SW 1271 (cell line): ENCODE measurements at regions not wholly inside any gene's neighbourhood (a gene's known extent, or its start where the extent isn't known, plus 50 kb on each side); places are given as distances from the start of the nearest gene placed in this dataset.
"Not testable (repeated sequence)": the region's sequence is repeated elsewhere in the genome, so short reads cannot be mapped to it uniquely, and the experiment has no call there.

Source experiments
- DNase-seq, 2 experiments: peaks; one replicate each; lab custom pipeline; 2025; lab: John Stamatoyannopoulos, UW

DNA sequence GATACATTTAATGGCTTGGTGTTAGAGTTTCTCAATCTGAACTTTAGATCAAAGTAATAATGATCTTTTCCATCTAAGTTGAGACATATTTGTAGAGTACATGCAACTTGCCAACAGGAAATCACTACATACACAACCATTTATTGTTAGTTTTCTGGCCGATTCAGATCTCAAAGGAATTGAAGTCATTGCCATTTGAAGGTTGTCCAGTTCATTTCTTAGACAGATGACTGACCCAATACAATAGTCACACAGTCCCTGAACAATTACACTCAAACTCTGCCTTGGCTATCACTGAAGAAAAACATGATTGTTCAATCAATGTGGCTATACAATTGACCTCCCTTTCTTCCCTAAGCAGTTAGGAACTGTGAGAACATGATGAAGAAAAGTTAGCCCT is 753.2 kb upstream of the RIOK2 start:
- no peak for DNase-seq

GRCh38 chr5:97937846-97938245 is 754.8 kb upstream of the RIOK2 start:
- no peak for DNase-seq

DNA sequence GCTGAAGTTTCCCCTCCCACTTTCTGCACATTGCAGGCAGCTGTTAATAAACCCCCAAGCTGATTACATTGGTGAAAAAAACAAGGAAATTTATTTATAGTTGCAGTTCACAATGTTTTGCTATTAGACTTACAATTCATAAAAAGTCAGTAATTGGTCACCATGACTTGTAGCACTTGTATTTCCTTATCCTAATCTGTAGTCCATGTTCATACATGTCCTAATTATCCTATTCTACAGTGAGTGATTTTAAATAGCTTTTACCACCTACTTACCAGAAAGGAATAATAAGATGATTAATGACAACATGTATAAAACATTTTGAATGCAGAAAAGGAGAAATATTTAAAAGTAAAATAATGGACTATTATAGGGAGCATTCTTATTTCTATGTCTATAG is 760.0 kb upstream of the RIOK2 start:
- DNase-seq = no peak

GRCh38 chr5:97951139-97951538 is 768.1 kb upstream of the RIOK2 start:
- no peak for DNase-seq

- DNase-seq = no peak
Observed at GRCh38 chr5:97955450-97955849, 772.4 kb upstream of the RIOK2 start.

GRCh38 chr5:97967292-97967691 is 784.2 kb upstream of the RIOK2 start:
- DNase-seq = no peak

DNA sequence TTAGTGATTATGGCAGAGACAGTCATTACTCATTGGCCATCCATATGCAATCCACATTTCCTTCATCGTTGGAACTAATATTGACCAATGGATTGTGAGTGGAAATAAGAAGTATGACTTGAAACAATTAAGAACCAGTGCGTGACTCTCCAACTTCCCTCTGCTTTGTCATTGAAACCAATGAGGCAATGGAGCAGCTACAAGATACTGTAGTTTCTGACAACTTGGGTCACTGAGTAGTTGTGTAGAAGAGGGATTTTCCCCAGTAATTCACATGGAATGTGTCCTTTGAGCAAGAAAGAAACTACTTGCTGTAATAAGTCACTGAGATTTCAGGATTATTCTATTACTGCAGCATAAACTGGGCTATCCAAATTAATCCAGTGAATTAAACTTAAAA is 785.3 kb upstream of the RIOK2 start:
- no peak for DNase-seq

DNA sequence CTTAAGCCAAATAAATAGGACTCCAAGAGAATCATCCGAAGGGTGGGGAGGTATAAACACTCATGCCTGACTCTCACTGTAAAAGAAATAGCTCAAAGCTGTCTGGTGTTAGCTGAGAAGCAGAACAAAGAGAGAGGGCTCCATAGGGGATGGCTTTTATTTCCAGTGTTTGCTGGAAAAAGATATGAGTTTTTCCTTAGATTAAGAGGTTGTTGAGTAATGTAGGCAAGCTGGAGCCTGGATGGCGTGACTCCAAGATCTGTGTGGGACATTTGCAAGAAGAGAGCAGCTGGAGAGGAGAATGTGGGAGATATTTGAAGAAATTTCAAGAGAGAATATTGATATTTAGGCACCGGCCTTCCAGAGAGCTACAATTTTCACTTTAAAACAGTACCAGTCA is 793.7 kb upstream of the RGMB start:
- no peak for DNase-seq

DNA sequence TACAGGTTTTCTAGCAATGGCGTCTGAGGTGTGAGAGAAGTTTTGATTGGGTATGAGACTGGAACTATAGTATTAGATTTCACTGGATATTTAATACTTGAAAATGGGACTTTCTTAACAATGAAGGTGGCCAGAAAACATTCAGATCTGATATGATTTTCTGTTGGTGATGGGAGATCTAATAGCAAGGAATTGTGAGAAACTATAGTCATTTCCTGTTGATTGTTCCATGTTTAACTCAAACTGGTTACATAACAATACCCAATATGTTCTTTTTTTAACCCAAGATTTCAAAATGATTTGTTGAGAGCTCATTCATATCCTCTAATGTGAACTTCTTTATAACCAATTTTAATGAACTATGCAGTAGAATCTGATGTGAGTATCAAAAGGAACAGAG is 793.2 kb upstream of the RGMB start:
- DNase-seq = no peak

GRCh38 chr5:97986069-97986468 is 787.4 kb upstream of the RGMB start:
- DNase-seq = peak in 1 of 2 experiments; percentile 22

GRCh38 chr5:97991236-97991635 is 782.2 kb upstream of the RGMB start:
- no peak for DNase-seq

- DNase-seq = no peak
Observed at GRCh38 chr5:97998941-97999340, 774.5 kb upstream of the RGMB start.

DNA sequence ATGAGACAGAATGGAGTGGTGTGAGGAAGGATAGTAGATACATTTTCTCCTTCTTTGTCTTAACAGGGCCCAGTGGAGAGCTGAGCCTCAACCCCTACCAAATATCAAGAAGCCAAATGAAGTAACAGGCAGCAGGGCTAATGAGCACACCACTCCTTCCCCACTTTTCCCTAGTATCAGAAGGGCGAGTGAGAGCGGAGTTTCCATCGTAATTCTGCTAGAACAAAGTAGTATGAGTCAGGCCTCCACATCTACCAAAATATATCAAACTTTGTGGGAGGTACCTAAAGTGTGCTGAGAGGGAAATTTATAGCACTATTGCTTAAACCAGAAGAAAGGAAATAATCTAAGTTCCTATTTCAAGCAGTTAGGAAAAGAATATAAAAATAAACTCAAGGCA is 769.0 kb upstream of the RGMB start:
- DNase-seq = no peak

GRCh38 chr5:98016771-98017170 is 756.7 kb upstream of the RGMB start:
- DNase-seq = no peak

DNA sequence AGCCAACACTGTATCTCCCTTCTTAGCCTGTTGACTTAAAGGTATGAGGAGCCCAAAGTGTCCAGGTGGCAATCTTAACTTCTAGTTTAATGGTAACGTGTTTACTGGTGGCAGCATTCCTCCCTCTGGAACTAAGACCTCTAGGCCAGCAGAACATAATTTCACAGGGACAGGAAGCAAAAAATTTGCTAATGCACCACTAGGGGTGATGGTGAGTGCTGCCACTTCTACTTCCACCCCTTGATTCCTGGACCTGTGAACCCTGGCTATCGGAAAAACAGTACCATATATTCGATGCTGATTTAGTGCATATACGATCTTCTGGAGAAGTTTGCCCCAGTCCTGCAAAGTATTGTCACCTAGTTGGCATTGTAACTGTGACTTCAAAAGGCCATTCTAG is 743.2 kb upstream of the RGMB start:
- DNase-seq = not testable (repeated sequence)

- DNase-seq = not testable (repeated sequence)
Observed at GRCh38 chr5:98031036-98031435, 742.4 kb upstream of the RGMB start.

DNA sequence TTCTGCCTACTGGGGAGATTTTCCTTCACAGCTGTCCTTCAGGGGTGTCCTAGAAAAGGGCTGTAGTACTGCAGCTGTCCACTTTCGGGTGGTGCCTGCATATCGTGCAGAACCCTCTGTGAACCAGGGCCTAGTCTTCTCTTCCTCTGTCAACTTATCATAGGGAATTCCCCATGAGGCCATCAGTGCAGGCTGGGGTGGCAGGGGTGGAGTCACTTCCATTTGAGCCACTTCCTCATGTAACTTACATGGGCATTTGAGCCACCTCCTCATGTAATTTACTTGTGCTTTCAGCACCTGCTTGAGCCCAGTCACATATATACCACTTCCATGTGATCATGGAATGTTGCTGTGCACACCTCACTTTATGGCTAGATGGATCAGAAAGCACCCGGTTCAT is 742.0 kb upstream of the RGMB start:
- DNase-seq = no peak

GRCh38 chr5:98031926-98032325 is 741.5 kb upstream of the RGMB start:
- no peak for DNase-seq

GRCh38 chr5:98041661-98042060 is 731.8 kb upstream of the RGMB start:
- DNase-seq = no peak

DNA sequence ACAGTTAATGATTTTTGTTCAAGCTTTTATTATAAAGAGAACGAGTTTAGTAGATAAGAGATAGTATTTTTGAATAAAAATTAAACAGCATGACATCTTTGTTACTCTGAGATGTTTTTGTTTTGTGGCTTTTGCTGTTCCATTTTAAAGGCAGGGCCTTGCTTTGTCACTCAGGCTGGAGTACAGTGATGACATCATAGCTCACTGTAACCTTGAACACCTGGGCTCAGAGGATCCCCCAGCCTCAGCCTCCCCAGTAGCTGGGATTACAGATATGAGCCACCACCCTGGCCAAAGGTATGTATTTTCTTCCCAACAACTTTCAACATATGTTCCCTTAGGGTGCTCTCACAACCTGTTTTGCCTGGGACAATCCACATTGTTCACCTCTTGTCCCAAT is 730.9 kb upstream of the RGMB start:
- no peak for DNase-seq

GRCh38 chr5:98042961-98043360 is 730.5 kb upstream of the RGMB start:
- no peak for DNase-seq

- DNase-seq = no peak
Observed at GRCh38 chr5:98050583-98050982, 722.9 kb upstream of the RGMB start.

- DNase-seq = no peak
Observed at GRCh38 chr5:98053170-98053569, 720.3 kb upstream of the RGMB start.

GRCh38 chr5:98060148-98060547 is 713.3 kb upstream of the RGMB start:
- no peak for DNase-seq

DNA sequence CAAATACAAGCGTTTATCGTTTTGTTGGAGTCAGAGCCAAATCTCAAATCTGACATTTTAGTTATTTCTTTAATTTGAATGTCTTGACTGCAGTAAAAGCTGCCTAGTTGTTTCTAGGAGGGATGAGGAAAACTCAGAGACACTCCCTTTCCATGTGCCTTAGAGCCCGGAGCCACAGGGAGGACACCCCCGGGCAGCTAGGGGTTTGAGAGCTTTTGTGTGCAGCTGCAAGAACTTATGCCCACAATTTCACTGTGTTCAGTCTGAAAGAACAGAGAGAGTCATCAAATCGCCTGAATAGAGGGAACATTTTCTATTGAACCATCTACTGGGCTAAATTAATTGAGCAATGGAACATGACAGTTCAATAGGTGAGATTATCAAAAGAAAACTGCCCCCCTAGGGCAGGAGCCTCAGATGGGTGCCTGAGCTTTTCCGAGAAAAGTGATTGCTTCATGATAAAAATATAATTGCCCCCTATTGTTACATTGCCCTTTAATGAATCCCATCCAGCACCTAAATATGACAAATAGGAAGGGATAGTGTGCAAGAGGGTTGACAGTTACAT is 709.3 kb upstream of the RGMB start:
- DNase-seq = no peak
